ENCODE measurements at regions not wholly inside any gene's neighbourhood (a gene's known extent, or its start where the extent isn't known, plus 50 kb on each side); places are given as distances from the start of the nearest gene placed in this dataset.
"Not testable (repeated sequence)": the region's sequence is repeated elsewhere in the genome, so short reads cannot be mapped to it uniquely, and the experiment has no call there.

GRCh38 chr4:159906051-159906450, 803.2 kb downstream of the RAPGEF2 start:
- DNase-seq (ENCODE audit: low read depth in 4 of 4, low spot score in 3 of 4): no peak

DNA sequence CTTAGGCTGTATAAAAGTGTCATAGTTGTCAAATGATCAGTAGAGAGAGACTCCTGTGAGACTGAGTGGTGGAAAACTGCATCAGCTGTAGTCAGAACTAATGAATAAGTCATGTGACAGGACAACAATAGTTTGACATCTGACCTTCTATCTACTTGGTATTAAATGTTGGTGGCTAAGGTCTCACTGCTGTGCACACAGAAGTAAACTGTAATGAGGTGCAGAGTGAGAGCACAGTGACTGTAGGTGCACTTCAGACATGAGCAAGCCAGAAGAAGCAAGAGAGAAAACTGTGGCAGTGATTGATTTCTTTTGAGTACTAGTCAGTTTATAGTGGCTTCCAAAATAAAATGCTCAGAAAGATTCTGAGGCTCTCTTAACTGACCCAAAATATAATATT, 803.6 kb downstream of the RAPGEF2 start:
- no peak for DNase-seq (ENCODE audit: low read depth in 4 of 4, low spot score in 3 of 4)

GRCh38 chr4:159910721-159911120, 807.8 kb downstream of the RAPGEF2 start:
- no peak for DNase-seq (ENCODE audit: low read depth in 4 of 4, low spot score in 3 of 4)

DNA sequence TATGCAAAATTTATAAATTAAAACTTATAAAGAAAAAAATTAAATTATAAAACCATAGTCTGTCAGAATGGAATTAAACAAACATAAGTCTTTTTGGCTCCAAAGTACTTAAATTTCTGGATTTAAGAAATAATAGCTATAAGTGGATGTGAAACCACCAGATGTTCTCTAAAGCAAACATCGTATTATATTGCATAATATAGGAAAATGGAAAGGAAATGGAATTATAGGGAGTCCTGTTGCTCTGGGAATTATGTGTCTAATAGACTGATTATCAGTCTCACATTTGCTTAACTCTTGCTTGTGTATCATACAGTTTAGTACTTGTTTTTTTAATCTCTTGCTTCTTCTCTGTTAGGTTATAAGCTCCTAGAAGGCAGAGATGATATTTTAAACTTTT, 819.2 kb downstream of the RAPGEF2 start:
- no peak for DNase-seq (ENCODE audit: low read depth in 4 of 4, low spot score in 3 of 4)

GRCh38 chr4:159925770-159926169, 822.9 kb downstream of the RAPGEF2 start:
- DNase-seq (ENCODE audit: low read depth in 4 of 4, low spot score in 3 of 4): no peak

DNA sequence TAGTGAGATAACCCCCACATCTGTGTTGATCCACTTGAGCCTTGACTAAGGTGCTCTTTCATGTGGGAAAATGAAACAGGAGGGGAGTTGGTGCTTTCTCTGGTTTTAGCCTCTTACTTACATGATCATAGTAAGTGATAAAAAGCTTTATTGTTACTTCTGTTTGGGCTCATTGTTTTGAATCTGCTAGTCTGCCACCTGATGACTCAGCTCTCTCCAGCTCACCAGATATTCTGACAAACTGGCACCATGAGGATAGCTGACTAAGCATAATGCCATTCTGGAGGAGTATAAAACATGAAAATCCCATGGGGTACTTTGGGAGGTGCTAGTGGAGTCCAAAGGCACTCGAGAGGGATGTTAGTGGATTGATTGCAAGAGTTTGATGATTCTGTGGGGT, 824.0 kb downstream of the RAPGEF2 start:
- DNase-seq (ENCODE audit: low read depth in 4 of 4, low spot score in 3 of 4): no peak

DNA sequence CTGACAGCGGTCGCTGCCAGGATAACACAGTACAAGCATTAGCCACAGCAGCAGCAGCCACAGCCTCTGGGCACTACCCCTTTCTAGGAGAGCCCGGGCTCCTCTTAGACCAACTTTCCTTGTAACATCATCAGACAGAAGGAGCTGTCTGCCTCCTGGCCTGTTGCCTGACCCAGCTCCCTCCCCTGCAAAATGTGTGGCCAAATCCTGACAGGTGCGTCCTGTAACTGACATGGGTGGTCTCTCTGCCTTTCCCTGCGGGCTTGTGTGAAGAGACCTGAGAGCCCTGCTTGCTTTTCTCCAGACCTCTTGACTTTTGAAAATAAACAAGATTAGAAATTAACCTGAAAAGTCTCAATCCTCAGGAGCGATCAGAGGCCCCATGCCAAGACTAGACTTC, 824.9 kb downstream of the RAPGEF2 start:
- no peak for DNase-seq (ENCODE audit: low read depth in 4 of 4, low spot score in 3 of 4)

GRCh38 chr4:159934602-159935001, 831.7 kb downstream of the RAPGEF2 start:
- not testable (repeated sequence) for DNase-seq (ENCODE audit: low read depth in 4 of 4, low spot score in 3 of 4)

DNA sequence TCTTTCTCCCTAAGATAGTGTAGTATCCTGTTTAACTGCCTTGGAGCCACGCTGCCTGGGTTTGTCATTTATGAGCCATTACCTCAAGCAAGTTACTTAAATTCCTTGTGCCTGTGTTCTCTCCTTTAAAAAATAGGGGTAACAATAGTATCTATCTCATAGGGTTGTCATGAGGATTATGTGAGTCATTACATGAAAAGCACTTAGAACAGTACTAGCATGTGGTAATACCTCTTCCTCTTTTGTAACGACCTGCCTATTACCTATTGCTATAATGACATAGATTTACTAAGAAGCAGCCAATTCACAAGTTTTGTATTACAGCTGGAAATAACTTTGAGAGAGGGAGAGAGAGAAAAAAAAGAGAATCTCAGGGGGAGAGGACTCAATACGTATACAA, 834.7 kb downstream of the RAPGEF2 start:
- DNase-seq (ENCODE audit: low read depth in 4 of 4, low spot score in 3 of 4): no peak

DNA sequence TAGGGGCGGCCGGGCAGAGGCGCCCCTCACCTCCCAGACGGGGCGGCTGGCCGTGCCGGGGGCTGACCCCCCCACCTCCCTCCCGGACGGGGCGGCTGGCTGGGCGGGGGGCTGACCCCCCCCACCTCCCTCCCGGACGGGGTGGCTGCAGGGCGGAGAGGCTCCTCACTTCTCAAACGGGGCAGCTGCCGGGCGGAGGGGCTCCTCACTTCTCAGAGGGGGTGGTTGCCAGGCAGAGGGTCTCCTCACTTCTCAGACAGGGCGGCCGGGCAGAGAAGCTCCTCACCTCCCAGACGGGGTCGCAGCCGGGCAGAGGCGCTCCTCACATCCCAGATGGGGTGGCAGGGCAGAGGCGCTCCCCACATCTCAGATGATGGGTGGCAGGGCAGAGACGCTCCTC, 836.8 kb downstream of the RAPGEF2 start:
- not testable (repeated sequence) for DNase-seq (ENCODE audit: low read depth in 4 of 4, low spot score in 3 of 4)

DNA sequence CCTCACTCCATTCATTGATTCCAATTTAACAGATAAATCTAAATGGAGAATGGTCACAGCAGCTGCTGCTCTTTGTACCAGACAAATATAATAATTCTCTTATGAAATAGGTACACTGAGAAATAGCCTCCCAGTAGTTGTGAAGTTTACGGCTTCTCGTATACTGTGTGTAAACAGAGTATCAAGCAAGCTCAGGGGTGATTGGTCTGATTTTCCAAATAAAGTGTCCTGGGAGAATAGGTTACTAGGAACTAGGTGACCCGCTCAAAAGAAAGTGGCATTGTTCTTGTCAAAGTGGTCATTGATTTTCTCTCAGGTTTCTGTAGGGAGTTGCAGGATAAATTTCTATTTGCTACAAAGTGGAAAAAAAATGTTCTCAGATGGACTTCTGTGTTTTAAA, 838.2 kb downstream of the RAPGEF2 start:
- DNase-seq (ENCODE audit: low read depth in 4 of 4, low spot score in 3 of 4): no peak

- no peak for DNase-seq (ENCODE audit: low read depth in 4 of 4, low spot score in 3 of 4)
These were observed 841.6 kb downstream of the RAPGEF2 start for GRCh38 chr4:159944477-159944876.

GRCh38 chr4:159946983-159947615, 844.2 kb downstream of the RAPGEF2 start:
- DNase-seq (ENCODE audit: low read depth in 4 of 4, low spot score in 3 of 4): peak; percentile 43 to 56 (median 50)

DNA sequence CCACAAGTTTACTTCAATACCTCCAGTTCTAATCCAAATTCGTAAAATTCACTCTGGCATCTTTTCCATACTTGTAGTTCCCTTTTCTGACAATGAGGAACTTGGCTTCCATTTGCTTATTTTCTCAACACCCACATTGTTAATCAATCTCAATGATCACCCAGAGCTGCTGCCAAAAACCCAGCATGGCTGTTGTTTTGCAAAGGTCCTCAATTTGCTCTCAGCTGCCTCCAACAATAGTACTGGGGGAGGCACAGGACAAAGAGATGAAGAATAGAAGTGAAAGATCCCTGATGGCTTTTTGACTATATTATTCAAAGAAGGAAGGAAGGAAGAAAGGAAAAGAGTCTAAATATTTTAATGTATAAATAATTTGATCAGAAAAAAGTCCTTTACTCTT, 847.8 kb downstream of the RAPGEF2 start:
- no peak for DNase-seq (ENCODE audit: low read depth in 4 of 4, low spot score in 3 of 4)

DNA sequence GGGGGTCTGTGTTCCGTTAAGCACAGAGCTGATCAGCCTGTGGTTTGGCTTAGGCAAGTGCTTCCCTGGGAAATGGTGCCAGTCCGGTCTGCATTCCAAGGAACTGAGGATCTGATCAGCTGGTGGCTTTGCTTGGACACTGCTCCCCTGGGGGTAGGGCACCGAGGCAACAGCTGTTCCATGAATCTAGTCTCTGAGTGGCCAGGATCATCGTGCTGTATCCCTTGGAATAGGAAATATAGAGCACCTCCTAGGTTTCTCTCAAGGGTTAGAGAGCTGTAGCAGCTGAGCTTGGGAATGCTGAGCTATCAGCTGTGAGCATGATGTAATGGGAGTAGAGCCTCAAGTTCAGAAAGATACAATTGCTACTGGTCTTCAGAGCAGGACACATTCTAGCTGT, 863.9 kb downstream of the RAPGEF2 start:
- DNase-seq (ENCODE audit: low read depth in 4 of 4, low spot score in 3 of 4): no peak

DNA sequence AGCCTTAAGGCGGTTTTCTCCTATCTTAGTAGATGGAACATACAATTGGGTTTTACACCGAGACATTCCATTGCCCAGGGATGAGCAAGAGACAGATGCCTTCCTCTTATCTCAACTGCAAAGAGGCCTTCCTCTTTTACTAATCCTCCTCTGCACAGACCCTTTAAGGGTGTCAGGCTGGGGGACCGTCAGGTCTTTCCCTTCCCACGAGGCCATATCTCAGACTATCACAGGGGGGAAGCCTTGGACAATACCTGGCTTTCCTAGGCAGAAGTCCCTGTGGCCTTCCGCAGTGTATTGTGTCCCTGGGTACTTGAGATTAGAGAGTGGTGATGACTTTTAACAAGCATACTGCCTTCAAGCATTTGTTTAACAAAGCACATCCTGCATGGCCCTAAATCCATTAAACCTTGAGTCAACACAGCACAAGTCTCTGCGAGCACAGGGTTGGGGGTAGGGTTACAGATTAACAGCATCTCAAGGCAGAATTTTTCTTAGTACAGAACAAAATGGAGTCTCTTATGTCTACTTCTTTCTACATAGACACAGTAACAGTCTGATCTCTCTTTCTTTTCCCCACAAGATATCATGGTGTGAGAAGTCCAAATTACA, 874.1 kb downstream of the RAPGEF2 start:
- DNase-seq (ENCODE audit: low read depth in 4 of 4, low spot score in 3 of 4): not testable (repeated sequence)

DNA sequence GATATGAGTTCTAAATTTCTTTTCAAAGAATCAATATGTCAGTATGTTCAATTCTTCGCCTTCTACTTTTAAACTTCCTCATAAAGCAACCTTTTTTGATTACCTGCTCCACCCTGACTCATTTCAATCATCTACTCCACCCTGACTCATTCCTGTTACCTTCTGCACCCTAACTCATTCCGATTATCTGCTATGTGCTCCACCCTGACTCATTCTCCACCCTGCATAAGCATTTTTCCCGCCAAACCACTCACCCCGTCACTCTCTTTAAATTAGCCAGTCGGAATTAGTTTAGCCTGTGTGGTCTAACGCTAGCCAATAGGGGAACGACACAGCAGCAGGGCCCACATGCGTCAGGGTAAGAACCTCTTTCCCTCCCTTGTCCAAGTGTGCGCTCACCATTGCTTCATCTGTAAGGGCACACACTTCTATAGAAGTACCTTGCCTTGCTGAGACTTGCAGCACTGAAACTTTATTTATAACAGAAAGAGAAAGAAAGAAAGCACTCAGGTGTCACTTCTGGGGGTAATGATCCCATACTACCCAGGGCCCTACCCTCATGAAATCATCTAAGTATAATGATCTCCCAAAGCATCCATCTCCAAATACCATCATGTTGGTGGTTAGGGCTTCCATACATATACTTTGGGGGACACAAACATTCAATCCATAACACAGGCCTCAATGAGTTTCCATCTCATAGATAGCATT, 875.2 kb downstream of the RAPGEF2 start:
- DNase-seq (ENCODE audit: low read depth in 4 of 4, low spot score in 3 of 4): no peak

DNA sequence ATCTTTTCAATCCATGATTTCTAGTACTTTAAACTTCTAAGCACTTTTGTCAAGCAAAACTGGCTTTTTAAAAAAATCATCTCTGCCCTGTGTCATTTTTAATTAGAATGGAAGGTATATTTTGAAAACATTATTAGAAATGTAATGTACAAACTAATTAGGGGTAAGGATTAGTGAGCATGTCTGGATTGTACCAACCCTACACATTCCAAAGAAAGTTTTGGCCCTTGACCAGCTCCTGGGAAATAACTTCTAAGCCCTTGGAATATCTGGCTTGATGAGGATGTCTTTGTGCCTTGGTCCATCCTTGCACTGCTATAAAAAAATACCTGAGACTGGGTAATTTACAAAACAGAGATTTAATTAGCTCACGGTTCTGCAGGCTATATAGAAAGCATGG, 876.5 kb downstream of the RAPGEF2 start:
- DNase-seq (ENCODE audit: low read depth in 4 of 4, low spot score in 3 of 4): no peak

DNA sequence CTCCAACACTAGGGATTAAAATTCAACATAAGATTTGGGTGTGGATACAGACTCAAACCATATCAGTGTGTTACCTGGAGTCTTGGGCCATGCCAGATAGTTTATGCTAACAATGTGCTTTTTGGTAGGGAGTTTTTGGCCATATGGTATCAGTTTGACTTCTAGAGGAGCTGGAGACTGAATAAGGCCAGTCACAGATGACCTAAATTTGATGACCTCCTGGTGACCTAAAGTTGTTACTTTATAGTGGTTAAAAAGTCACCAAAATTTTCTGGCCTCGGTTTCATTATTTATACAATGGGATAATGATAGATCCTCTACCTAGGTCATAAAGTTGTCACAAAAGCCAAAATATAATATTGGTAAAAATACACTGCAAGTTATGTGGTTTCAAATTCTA, 877.1 kb downstream of the RAPGEF2 start:
- no peak for DNase-seq (ENCODE audit: low read depth in 4 of 4, low spot score in 3 of 4)

DNA sequence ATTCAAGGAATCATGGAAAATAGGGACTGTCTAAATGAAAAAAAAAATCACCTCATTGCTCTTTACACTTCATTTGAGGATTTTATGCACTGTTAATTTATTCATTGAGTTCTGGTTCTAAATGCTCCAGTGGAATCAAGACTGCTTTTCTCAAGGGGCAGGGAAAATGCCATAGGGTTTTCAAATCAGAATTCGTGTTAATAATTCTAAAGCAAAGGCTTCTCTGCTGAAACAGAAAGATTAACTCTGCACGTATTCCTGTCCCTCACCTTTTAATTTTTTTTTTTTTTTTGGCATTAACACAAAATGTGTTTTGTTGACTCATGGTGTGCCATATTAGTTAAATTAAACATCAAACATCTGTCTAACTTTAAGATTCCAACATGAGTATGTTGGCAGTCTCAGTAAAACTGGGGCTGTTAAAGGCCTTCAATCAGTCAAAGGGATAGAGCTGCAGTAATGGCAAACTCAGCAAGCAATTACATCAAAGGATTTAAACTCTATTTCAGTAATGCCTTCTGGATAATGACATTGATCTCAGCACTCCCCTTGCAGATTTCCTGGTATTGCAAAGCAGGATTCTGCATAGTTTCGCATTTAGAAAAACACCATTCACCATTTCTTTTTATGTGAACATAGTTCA, 878.1 kb downstream of the RAPGEF2 start:
- peak in 1 of 4 donors; percentile 7 for DNase-seq (ENCODE audit: low read depth in 4 of 4, low spot score in 3 of 4)

GRCh38 chr4:159981469-159981856, 878.6 kb downstream of the RAPGEF2 start:
- no peak for DNase-seq (ENCODE audit: low read depth in 4 of 4, low spot score in 3 of 4)

DNA sequence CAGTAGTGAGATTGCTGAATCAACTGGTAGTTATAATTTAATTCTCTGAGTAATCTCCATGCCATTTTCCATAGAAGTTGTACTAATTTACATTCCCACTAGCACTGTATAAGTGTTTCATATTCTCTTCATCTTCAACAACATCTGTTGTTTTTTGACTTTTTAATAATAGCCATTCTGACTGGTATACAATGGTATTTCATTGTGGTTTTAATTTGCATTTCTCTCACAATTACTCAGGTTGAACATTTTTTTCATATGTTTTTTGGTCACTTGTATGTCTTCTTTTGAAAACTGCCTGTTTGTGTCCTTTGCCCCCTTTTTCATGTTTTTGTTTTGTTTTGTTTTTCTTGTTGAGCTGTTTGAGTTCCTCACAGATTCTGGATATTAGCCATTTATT, 880.2 kb downstream of the RAPGEF2 start:
- DNase-seq (ENCODE audit: low read depth in 4 of 4, low spot score in 3 of 4): no peak
